HepG2 (cell line): ENCODE measurements at regions not wholly inside any gene's neighbourhood (a gene's known extent, or its start where the extent isn't known, plus 50 kb on each side); places are given as distances from the start of the nearest gene placed in this dataset.

Source experiments
- BHLHE40 ChIP-seq: IDR thresholded peaks from 2 replicates; pipeline ENCODE4 v1.6.1; 2011; ENCODE audit warnings: low read length, improper control_type of control experiment
- ERF ChIP-seq: IDR thresholded peaks from 2 replicates; pipeline ENCODE4 v1.6.1; 2018; ENCODE audit warnings: missing biosample characterization, missing genetic modification reagents
- NCOR1 ChIP-seq: fragments of 200-600 bp; sonication (generic); IDR thresholded peaks from 2 replicates; pipeline ENCODE4 v1.7.0; 2017; ENCODE audit warnings: antibody characterized with exemption, low read length, borderline replicate concordance
- POLR2AphosphoS5 ChIP-seq: IDR thresholded peaks from 2 replicates; pipeline ENCODE4 v1.6.1; 2012; ENCODE audit warnings: low read depth, low read length
- RBFOX2 ChIP-seq: fragments of 200-400 bp; formaldehyde crosslinking; IDR thresholded peaks from 2 replicates; pipeline ENCODE4 v1.6.1; 2017; ENCODE audit warnings: low read depth, mild to moderate bottlenecking, low read length
- SOX13 ChIP-seq, 3 experiments: fragments of 450-650 bp in 1 of 3; sonication (generic) in 1 of 3; formaldehyde crosslinking in 1 of 3; IDR thresholded peaks in 2 of 3; conservative IDR thresholded peaks in 1 of 3; 2 replicates each; pipeline versions ENCODE4 v1.5.0 to v1.6.1; 2016 to 2020; ENCODE audit warnings: antibody characterized with exemption in 1 of 3, mild to moderate bottlenecking in 1 of 3, missing compliant biosample characterization in 1 of 3, missing genetic modification reagents in 1 of 3, moderate library complexity in 1 of 3
- ZMYM4 ChIP-seq: sonication (generic); formaldehyde crosslinking; IDR thresholded peaks from 2 replicates; pipeline ENCODE4 v1.8.1; 2023; ENCODE audit warnings: mild to moderate bottlenecking, missing genetic modification reagents
- ZNF615 ChIP-seq: sonication (generic); formaldehyde crosslinking; IDR thresholded peaks from 2 replicates; pipeline ENCODE4 v1.5.0; 2020; ENCODE audit warnings: mild to moderate bottlenecking, missing genetic modification reagents, borderline replicate concordance
- TF ChIP-seq, protein P1 (sequence below): sonication (generic); formaldehyde crosslinking; IDR thresholded peaks from 2 replicates; pipeline ENCODE4 v1.5.0; 2020; ENCODE audit warnings: missing genetic modification reagents, mild to moderate bottlenecking, borderline replicate concordance
- TF ChIP-seq, protein P2 (sequence below): sonication (generic); formaldehyde crosslinking; IDR thresholded peaks from 2 replicates; pipeline ENCODE4 v1.5.0; 2020; ENCODE audit warnings: mild to moderate bottlenecking, missing genetic modification reagents, moderate library complexity

DNA sequence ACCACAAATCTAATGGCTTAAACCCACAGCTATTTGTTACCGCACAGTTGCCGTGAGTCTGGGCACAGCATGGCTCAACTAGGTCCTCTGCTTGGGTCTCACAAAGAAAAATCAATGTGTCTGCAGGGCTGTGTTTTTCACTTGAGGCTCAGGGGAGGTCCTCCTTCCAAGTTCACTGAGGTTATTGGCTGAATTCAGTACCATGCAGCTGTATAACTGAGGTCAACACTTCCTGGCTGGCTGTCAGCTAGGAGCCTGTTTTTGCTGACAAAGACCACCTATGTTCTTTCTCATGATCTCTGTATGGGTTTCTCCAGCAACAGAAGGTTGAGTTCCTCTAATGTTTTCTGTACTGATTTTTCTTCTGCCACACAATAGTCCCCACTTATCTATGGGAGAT is 736.7 kb upstream of the PRKX start:
- TF ChIP-seq RBFOX2 (no peak), BHLHE40 (no peak), SOX13 (IDR thresholded peaks at IDR 0.05) (no peak), SOX13 (CRISPR knock-in tag; conservative IDR thresholded peaks at IDR 0.05 in 1 of 2, IDR thresholded peaks at IDR 0.05 in 1 of 2) (no peak), ZMYM4 (CRISPR knock-in tag) (no peak), NCOR1 (no peak), ZNF615 (CRISPR knock-in tag) (no peak), POLR2AphosphoS5 (no peak), ERF (CRISPR knock-in tag) (no peak)
- TF ChIP-seq, protein P1, sequence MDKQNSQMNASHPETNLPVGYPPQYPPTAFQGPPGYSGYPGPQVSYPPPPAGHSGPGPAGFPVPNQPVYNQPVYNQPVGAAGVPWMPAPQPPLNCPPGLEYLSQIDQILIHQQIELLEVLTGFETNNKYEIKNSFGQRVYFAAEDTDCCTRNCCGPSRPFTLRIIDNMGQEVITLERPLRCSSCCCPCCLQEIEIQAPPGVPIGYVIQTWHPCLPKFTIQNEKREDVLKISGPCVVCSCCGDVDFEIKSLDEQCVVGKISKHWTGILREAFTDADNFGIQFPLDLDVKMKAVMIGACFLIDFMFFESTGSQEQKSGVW (CRISPR knock-in tag): no peak
- TF ChIP-seq, protein P2, sequence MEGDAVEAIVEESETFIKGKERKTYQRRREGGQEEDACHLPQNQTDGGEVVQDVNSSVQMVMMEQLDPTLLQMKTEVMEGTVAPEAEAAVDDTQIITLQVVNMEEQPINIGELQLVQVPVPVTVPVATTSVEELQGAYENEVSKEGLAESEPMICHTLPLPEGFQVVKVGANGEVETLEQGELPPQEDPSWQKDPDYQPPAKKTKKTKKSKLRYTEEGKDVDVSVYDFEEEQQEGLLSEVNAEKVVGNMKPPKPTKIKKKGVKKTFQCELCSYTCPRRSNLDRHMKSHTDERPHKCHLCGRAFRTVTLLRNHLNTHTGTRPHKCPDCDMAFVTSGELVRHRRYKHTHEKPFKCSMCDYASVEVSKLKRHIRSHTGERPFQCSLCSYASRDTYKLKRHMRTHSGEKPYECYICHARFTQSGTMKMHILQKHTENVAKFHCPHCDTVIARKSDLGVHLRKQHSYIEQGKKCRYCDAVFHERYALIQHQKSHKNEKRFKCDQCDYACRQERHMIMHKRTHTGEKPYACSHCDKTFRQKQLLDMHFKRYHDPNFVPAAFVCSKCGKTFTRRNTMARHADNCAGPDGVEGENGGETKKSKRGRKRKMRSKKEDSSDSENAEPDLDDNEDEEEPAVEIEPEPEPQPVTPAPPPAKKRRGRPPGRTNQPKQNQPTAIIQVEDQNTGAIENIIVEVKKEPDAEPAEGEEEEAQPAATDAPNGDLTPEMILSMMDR (CRISPR knock-in tag): no peak
